CD4-positive, alpha-beta memory T cell (primary cell): ENCODE measurements at regions not wholly inside any gene's neighbourhood (a gene's known extent, or its start where the extent isn't known, plus 50 kb on each side); places are given as distances from the start of the nearest gene placed in this dataset.
"Not testable (repeated sequence)": the region's sequence is repeated elsewhere in the genome, so short reads cannot be mapped to it uniquely, and the experiment has no call there.

Source experiments
- CTCF ChIA-PET: fragments of 350-600 bp; sonication (Branson Sonifier 250); formaldehyde crosslinking; loops from one replicate; lab custom pipeline; 2021; ENCODE audit warnings: inconsistent platforms; ENCODE audit not compliant: partially characterized antibody; lab: Charles Lee
- POLR2A ChIA-PET: fragments of 350-600 bp; sonication (Branson Sonifier 250); formaldehyde crosslinking; loops from one replicate; lab custom pipeline; 2021; ENCODE audit not compliant: partially characterized antibody; lab: Charles Lee
- DNase-seq, 5 donors: peaks; one replicate each; pipeline versions ENCODE4 v3.0.0 to v3.0.0-alpha.2; 2020 to 2022; ENCODE audit warnings: mixed read lengths in 1 of 5
- H3K27ac ChIP-seq: one replicate; pipeline ENCODE4 v1.7.0; 2013; ENCODE audit warnings: low read depth, low read length
- H3K27me3 ChIP-seq: 2 replicates; pipeline ENCODE4 v1.7.0; 2013; ENCODE audit warnings: mild to moderate bottlenecking, low read length, moderate library complexity; ENCODE audit not compliant: insufficient read depth
- H3K36me3 ChIP-seq: 2 replicates; pipeline ENCODE4 v1.7.0; 2013; ENCODE audit warnings: mild to moderate bottlenecking, low read length, moderate library complexity; ENCODE audit not compliant: insufficient read depth
- H3K4me1 ChIP-seq: 2 replicates; pipeline ENCODE4 v1.7.0; 2013; ENCODE audit warnings: mild to moderate bottlenecking, low read length, moderate library complexity; ENCODE audit not compliant: insufficient read depth
- H3K4me3 ChIP-seq, 2 donors: one replicate each; pipeline ENCODE4 v1.7.0; 2013; ENCODE audit warnings: low read length in 2 of 2, mild to moderate bottlenecking in 1 of 2
- H3K9me3 ChIP-seq, 2 donors: one replicate each; pipeline ENCODE4 v1.7.0; 2013; ENCODE audit warnings: low read length in 2 of 2, control low read depth in 1 of 2; ENCODE audit not compliant: control insufficient read depth in 1 of 2
- H3K27ac Mint-ChIP-seq, 7 donors: one replicate each; pipeline ENCODE4 v1.8.0; 2020 to 2021; ENCODE audit warnings: mixed read lengths in 7 of 7, mild to moderate bottlenecking in 6 of 7, inconsistent platforms in 3 of 7, moderate library complexity in 3 of 7
- H3K27me3 Mint-ChIP-seq, 2 donors: one replicate each; pipeline ENCODE4 v1.8.0; 2020 to 2021; ENCODE audit warnings: mixed read lengths in 2 of 2
- H3K36me3 Mint-ChIP-seq, 2 donors: one replicate each; pipeline ENCODE4 v1.8.0; 2020 to 2021; ENCODE audit warnings: mixed read lengths in 2 of 2, inconsistent platforms in 1 of 2, mild to moderate bottlenecking in 1 of 2
- H3K4me1 Mint-ChIP-seq, 4 donors: one replicate each; pipeline ENCODE4 v1.8.0; 2020 to 2021; ENCODE audit warnings: mixed read lengths in 4 of 4, mild to moderate bottlenecking in 1 of 4
- H3K4me3 Mint-ChIP-seq, 8 donors: one replicate each; pipeline ENCODE4 v1.8.0; 2020 to 2021; ENCODE audit warnings: mixed read lengths in 8 of 8, mild to moderate bottlenecking in 7 of 8, moderate library complexity in 6 of 8, inconsistent platforms in 3 of 8
- H3K9me3 Mint-ChIP-seq, 8 donors: one replicate each; pipeline ENCODE4 v1.8.0; 2020 to 2021; ENCODE audit warnings: mixed read lengths in 8 of 8, mild to moderate bottlenecking in 5 of 8, inconsistent platforms in 3 of 8, moderate library complexity in 1 of 8
- intact Hi-C: fragments of 100-400 bp; cut with micrococcal nuclease; formaldehyde crosslinking; loops from one replicate; pipeline ENCODE4 v1.15.1; 2023

DNA sequence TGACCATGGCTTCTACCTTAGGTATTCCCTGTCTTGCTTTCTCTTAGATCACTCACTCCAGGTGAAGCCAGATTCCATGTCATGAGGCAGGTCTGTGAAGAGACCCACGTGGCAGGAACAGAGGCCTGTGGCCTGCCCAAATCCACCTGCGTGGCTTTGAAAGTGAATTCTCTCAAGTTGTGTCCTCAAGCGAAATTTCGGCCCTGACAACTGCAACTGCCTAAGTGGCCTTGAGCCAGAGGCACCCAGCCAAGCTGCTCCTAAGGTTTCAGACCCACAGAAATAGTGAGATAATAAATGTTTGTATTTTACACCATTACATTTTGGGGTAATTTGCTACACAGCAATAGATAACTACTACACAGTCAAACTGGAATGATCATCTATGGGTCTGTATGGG is 497.9 kb downstream of the XYLT1 start:
- Mint-ChIP-seq H3K27me3 (no peaks in the 10 kb centered on the region), H3K27ac (no peak overlapping the region), H3K4me1 (no peaks in the 10 kb centered on the region), H3K4me3 (no peak overlapping the region), H3K9me3 (peaks cover 0 to 7% (median 0%) of the 10 kb centered on the region in 8 donors), H3K36me3 (no peaks in the 10 kb centered on the region)
- intact Hi-C loops, result no loop called here
- no peaks in the 10 kb centered on the region for H3K9me3 ChIP-seq
- H3K4me3 ChIP-seq, result no peak overlapping the region
- H3K27me3 ChIP-seq, result no peaks in the 10 kb centered on the region
- ChIA-PET CTCF (interaction anchor here (0.7 kb wide), 1 partner anchor 96 kb away, joined by 3 read pairs; no protein-coding TSS in a partner anchor), POLR2A (no interaction called here)
- H3K36me3 ChIP-seq, result no peaks in the 10 kb centered on the region
- H3K4me1 ChIP-seq, result no peaks in the 10 kb centered on the region
- no peak overlapping the region for H3K27ac ChIP-seq
- DNase-seq, result no peak

DNA sequence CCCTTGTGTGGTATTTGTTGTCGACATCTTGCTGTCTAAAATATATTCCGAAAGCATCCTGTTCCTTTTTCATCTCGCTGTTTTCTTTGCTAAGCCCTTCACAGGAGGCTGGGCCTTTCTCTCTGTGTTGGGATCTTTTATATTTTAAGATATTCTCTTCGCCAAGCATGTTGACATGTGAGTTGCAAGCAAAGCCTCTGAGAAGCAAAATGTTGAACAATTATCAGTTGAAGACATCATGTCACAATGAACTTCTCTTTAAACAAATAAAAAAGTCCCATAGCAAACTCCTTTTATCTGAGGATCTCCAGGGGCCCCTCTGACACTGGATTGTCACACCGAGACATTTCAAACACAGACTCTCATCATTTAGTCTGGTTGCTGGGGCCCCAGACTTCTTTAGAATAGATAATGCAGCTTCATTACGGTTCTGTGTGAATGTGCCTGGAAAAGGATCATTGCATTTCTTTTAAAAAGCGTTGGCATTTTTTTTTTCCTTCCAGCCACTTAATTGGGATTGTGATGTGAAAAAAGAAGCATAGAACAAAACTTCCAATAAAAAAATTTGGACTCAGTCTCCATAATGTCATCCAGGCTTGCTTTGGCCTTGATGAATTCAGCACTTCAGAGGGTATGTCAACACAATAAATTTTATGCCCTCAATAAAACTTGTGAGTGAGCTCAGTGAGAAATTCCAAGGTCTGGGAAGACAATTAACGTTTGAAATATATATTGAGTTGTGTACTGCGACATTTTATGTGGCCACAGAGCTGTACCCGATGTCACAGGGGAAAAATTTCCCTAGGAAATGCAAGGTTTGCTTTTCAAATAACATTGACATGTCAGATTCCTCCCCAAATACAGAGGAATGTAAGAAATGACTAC is 496.8 kb downstream of the XYLT1 start:
- no peak overlapping the region for H3K4me3 Mint-ChIP-seq
- no peak for DNase-seq
- Histone ChIP-seq H3K27me3 (no peaks in the 10 kb centered on the region), H3K36me3 (no peaks in the 10 kb centered on the region), H3K9me3 (no peaks in the 10 kb centered on the region), H3K27ac (no peak overlapping the region), H3K4me1 (no peaks in the 10 kb centered on the region), H3K4me3 (no peak overlapping the region)
- ChIA-PET CTCF (no interaction called here), POLR2A (no interaction called here)
- no peaks in the 10 kb centered on the region for H3K4me1 Mint-ChIP-seq
- intact Hi-C loops, result no loop called here
- no peaks in the 10 kb centered on the region for H3K27me3 Mint-ChIP-seq
- H3K36me3 Mint-ChIP-seq, result no peaks in the 10 kb centered on the region
- H3K27ac Mint-ChIP-seq, result no peak overlapping the region
- peaks cover 0 to 7% (median 0%) of the 10 kb centered on the region in 8 donors for H3K9me3 Mint-ChIP-seq

- peaks cover 6 to 19% (median 13%) of the 10 kb centered on the region in 4 donors for H3K4me1 Mint-ChIP-seq
- no peaks in the 10 kb centered on the region for H3K27me3 ChIP-seq
Measured at GRCh38 chr16:16982614-16983013, 488.1 kb downstream of the XYLT1 start.

DNA sequence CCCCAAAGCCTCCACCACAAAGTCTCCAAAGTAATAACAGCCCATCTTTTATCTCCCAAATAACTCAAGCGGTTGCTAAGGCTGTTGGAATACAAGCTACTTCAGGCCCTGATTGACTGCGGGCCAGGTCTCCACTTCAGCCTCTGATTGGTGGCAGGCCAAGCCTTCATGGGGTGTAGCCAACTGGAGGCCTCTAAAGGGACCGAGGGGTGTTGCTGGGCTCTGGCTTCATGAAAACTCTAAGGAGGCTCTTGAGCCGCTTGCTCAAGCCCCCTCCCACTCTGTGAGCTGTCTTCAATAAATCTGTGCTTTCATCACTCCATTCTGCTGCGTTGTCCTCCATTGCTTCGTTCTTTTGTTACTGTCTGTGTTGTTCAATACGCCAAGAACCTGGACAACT is 487.2 kb downstream of the XYLT1 start:
- peaks cover 7% of the 10 kb centered on the region for H3K4me1 ChIP-seq
- H3K36me3 ChIP-seq, result no peaks in the 10 kb centered on the region
- H3K4me3 ChIP-seq, result no peak overlapping the region
- Mint-ChIP-seq H3K36me3 (no peaks in the 10 kb centered on the region), H3K27me3 (no peaks in the 10 kb centered on the region), H3K4me1 (peaks cover 6 to 19% (median 13%) of the 10 kb centered on the region in 4 donors), H3K9me3 (peaks cover 0 to 6% (median 0%) of the 10 kb centered on the region in 8 donors), H3K4me3 (no peak overlapping the region), H3K27ac (no peak overlapping the region)
- no peak for DNase-seq
- ChIA-PET POLR2A (no interaction called here), CTCF (no interaction called here)
- intact Hi-C loops, result no loop called here
- H3K9me3 ChIP-seq, result no peaks in the 10 kb centered on the region
- H3K27me3 ChIP-seq, result no peaks in the 10 kb centered on the region
- H3K27ac ChIP-seq, result no peak overlapping the region

More at GRCh38 chr16:16982614-16983013, 488.1 kb downstream of the XYLT1 start:
- CTCF ChIA-PET, result no interaction called here
- Mint-ChIP-seq H3K36me3 (no peaks in the 10 kb centered on the region), H3K9me3 (peaks cover 0 to 6% (median 0%) of the 10 kb centered on the region in 8 donors), H3K27ac (no peak overlapping the region), H3K27me3 (no peaks in the 10 kb centered on the region), H3K4me3 (no peak overlapping the region)
- POLR2A ChIA-PET, result no interaction called here
- intact Hi-C loops, result no loop called here
- Histone ChIP-seq H3K4me1 (peaks cover 7% of the 10 kb centered on the region), H3K36me3 (no peaks in the 10 kb centered on the region), H3K4me3 (no peak overlapping the region), H3K9me3 (no peaks in the 10 kb centered on the region), H3K27ac (no peak overlapping the region)
- DNase-seq, result no peak

DNA sequence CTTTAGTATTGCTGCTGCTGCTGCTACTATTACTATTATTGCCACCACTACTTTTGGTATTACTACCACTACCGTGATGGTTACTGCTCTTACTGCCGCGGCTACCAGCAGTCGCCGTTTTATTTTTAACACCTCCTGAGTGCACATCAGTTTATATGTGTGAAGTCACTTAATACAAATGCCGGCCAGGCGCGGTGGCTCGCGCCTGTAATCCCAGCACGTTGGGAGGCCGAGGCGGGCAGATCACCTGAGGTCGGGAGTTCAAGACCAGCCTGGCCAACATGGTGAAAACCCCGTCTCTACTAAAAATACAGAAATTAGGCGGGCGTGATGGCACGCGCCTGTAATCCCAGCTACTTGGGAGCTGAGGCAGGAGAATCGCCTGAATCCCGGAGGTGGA is 486.7 kb downstream of the XYLT1 start:
- POLR2A ChIA-PET, CTCF ChIA-PET: not testable (repeated sequence)

GRCh38 chr16:16985707-16986106 is 485.1 kb downstream of the XYLT1 start:
- Histone ChIP-seq H3K27me3 (no peaks in the 10 kb centered on the region), H3K36me3 (no peaks in the 10 kb centered on the region), H3K27ac (no peak overlapping the region), H3K9me3 (no peaks in the 10 kb centered on the region), H3K4me3 (no peak overlapping the region), H3K4me1 (peaks cover 7% of the 10 kb centered on the region)
- Mint-ChIP-seq H3K9me3 (peaks cover 0 to 6% (median 0%) of the 10 kb centered on the region in 8 donors), H3K27me3 (no peaks in the 10 kb centered on the region), H3K4me1 (peaks cover 6 to 17% (median 12%) of the 10 kb centered on the region in 4 donors), H3K27ac (peak overlapping the region in 5 of 7 donors; percentile 28 to 89 (median 65)), H3K36me3 (no peaks in the 10 kb centered on the region), H3K4me3 (no peak overlapping the region)
- no peak for DNase-seq
- ChIA-PET POLR2A (interaction anchor here (1.1 kb wide), 1 partner anchor 28 kb away, joined by 4 read pairs; no protein-coding TSS in a partner anchor), CTCF (interaction anchor here (0.6 to 0.9 kb wide), 2 partner anchors 8 to 9 kb away, joined by 3 read pairs; no protein-coding TSS in a partner anchor)
- intact Hi-C loops, result no loop called here

More for the DNA sequence above, 486.7 kb downstream of the XYLT1 start:
- H3K27ac ChIP-seq, H3K36me3 ChIP-seq, intact Hi-C loops, H3K36me3 Mint-ChIP-seq, H3K27ac Mint-ChIP-seq, H3K4me1 ChIP-seq, H3K9me3 ChIP-seq, H3K27me3 ChIP-seq, H3K4me3 ChIP-seq, H3K27me3 Mint-ChIP-seq, H3K4me3 Mint-ChIP-seq, H3K9me3 Mint-ChIP-seq, DNase-seq: not testable (repeated sequence)
- peaks cover 6 to 19% (median 13%) of the 10 kb centered on the region in 4 donors for H3K4me1 Mint-ChIP-seq

GRCh38 chr16:16988963-16989362 is 481.8 kb downstream of the XYLT1 start:
- intact Hi-C loops, result no loop called here
- H3K27ac Mint-ChIP-seq, result peak overlapping the region in 1 of 7 donors; percentile 34
- no peaks in the 10 kb centered on the region for H3K36me3 ChIP-seq
- ChIA-PET POLR2A (no interaction called here), CTCF (no interaction called here)
- peaks cover 0 to 4% (median 0%) of the 10 kb centered on the region in 8 donors for H3K9me3 Mint-ChIP-seq
- no peak overlapping the region for H3K4me3 Mint-ChIP-seq
- peaks cover 17 to 37% (median 25%) of the 10 kb centered on the region in 4 donors for H3K4me1 Mint-ChIP-seq
- H3K36me3 Mint-ChIP-seq, result no peaks in the 10 kb centered on the region
- H3K27ac ChIP-seq, result no peak overlapping the region
- H3K4me1 ChIP-seq, result peaks cover 19% of the 10 kb centered on the region
- H3K4me3 ChIP-seq, result no peak overlapping the region
- DNase-seq, result no peak
- H3K9me3 ChIP-seq, result no peaks in the 10 kb centered on the region
- H3K27me3 Mint-ChIP-seq, result no peaks in the 10 kb centered on the region
- H3K27me3 ChIP-seq, result no peaks in the 10 kb centered on the region
